ENCODE measurements at regions not wholly inside any gene's neighbourhood (a gene's known extent, or its start where the extent isn't known, plus 50 kb on each side); places are given as distances from the start of the nearest gene placed in this dataset.

DNA sequence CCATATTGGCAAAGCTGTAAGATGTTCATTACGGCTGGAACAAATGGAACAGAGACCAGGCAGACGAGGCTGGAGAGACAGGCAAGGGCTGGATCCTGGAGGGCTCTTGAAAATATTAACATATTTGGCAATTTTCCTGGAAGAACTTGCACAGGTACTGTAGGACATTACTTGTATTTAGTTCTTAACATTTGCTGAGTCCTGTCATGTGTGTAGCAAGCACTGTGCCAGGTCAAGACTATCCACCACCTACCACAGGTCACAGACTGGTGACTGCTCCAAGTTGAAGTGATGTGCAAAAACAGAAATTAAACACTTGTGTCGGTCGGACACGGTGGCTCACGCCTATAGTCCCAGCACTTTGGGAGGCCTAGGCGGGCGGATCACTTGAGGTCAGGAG is 58.7 kb upstream of the TNRC6B start:
- no peak for TF ChIP-seq RAD21 (IDR thresholded peaks at IDR 0.05)
- TF ChIP-seq, protein P1, sequence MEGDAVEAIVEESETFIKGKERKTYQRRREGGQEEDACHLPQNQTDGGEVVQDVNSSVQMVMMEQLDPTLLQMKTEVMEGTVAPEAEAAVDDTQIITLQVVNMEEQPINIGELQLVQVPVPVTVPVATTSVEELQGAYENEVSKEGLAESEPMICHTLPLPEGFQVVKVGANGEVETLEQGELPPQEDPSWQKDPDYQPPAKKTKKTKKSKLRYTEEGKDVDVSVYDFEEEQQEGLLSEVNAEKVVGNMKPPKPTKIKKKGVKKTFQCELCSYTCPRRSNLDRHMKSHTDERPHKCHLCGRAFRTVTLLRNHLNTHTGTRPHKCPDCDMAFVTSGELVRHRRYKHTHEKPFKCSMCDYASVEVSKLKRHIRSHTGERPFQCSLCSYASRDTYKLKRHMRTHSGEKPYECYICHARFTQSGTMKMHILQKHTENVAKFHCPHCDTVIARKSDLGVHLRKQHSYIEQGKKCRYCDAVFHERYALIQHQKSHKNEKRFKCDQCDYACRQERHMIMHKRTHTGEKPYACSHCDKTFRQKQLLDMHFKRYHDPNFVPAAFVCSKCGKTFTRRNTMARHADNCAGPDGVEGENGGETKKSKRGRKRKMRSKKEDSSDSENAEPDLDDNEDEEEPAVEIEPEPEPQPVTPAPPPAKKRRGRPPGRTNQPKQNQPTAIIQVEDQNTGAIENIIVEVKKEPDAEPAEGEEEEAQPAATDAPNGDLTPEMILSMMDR (IDR thresholded peaks at IDR 0.05; ENCODE audit: low read depth, low read length, missing input control), result no peak
- TF ChIP-seq, protein P2, sequence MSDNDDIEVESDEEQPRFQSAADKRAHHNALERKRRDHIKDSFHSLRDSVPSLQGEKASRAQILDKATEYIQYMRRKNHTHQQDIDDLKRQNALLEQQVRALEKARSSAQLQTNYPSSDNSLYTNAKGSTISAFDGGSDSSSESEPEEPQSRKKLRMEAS (IDR thresholded peaks at IDR 0.05), result no peak
- no peak for TF ChIP-seq TAF1 (conservative IDR thresholded peaks at IDR 0.05)
- no peak for TF ChIP-seq GABPA (IDR thresholded peaks at IDR 0.05 in 1 of 2, conservative IDR thresholded peaks at IDR 0.05 in 1 of 2)
- TF ChIP-seq, protein P3, sequence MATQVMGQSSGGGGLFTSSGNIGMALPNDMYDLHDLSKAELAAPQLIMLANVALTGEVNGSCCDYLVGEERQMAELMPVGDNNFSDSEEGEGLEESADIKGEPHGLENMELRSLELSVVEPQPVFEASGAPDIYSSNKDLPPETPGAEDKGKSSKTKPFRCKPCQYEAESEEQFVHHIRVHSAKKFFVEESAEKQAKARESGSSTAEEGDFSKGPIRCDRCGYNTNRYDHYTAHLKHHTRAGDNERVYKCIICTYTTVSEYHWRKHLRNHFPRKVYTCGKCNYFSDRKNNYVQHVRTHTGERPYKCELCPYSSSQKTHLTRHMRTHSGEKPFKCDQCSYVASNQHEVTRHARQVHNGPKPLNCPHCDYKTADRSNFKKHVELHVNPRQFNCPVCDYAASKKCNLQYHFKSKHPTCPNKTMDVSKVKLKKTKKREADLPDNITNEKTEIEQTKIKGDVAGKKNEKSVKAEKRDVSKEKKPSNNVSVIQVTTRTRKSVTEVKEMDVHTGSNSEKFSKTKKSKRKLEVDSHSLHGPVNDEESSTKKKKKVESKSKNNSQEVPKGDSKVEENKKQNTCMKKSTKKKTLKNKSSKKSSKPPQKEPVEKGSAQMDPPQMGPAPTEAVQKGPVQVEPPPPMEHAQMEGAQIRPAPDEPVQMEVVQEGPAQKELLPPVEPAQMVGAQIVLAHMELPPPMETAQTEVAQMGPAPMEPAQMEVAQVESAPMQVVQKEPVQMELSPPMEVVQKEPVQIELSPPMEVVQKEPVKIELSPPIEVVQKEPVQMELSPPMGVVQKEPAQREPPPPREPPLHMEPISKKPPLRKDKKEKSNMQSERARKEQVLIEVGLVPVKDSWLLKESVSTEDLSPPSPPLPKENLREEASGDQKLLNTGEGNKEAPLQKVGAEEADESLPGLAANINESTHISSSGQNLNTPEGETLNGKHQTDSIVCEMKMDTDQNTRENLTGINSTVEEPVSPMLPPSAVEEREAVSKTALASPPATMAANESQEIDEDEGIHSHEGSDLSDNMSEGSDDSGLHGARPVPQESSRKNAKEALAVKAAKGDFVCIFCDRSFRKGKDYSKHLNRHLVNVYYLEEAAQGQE (IDR thresholded peaks at IDR 0.05), result no peak
- no peak for TF ChIP-seq FOXA1 (IDR thresholded peaks at IDR 0.05)
- no peak for TF ChIP-seq RXRA (IDR thresholded peaks at IDR 0.05)
- no peak for TF ChIP-seq SP1 (IDR thresholded peaks at IDR 0.05)
- no peak for TF ChIP-seq YY1 (IDR thresholded peaks at IDR 0.05)
- TF ChIP-seq EGR1 (IDR thresholded peaks at IDR 0.05; ENCODE audit: low read depth in 2 of 2), result no peak
- no peak for TF ChIP-seq NR2F2 (IDR thresholded peaks at IDR 0.05)
- no peak for TF ChIP-seq JUND (IDR thresholded peaks at IDR 0.05)
- TF ChIP-seq, protein P4, sequence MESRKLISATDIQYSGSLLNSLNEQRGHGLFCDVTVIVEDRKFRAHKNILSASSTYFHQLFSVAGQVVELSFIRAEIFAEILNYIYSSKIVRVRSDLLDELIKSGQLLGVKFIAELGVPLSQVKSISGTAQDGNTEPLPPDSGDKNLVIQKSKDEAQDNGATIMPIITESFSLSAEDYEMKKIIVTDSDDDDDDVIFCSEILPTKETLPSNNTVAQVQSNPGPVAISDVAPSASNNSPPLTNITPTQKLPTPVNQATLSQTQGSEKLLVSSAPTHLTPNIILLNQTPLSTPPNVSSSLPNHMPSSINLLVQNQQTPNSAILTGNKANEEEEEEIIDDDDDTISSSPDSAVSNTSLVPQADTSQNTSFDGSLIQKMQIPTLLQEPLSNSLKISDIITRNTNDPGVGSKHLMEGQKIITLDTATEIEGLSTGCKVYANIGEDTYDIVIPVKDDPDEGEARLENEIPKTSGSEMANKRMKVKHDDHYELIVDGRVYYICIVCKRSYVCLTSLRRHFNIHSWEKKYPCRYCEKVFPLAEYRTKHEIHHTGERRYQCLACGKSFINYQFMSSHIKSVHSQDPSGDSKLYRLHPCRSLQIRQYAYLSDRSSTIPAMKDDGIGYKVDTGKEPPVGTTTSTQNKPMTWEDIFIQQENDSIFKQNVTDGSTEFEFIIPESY (IDR thresholded peaks at IDR 0.05), result no peak

All from liver (tissue), 3 donors.